ENCODE measurements at regions not wholly inside any gene's neighbourhood (a gene's known extent, or its start where the extent isn't known, plus 50 kb on each side); places are given as distances from the start of the nearest gene placed in this dataset.
"Not testable (repeated sequence)": the region's sequence is repeated elsewhere in the genome, so short reads cannot be mapped to it uniquely, and the experiment has no call there.

GRCh38 chr14:86305058-86305457 lies 775.1 kb downstream of the FLRT2 start:
- no peak for DNase-seq

- DNase-seq: no peak
Measured at GRCh38 chr14:86299994-86300393, 770.0 kb downstream of the FLRT2 start.

GRCh38 chr14:86296173-86296572 lies 766.2 kb downstream of the FLRT2 start:
- no peak for DNase-seq

- no peak for DNase-seq
Measured at GRCh38 chr14:86288336-86288735, 758.4 kb downstream of the FLRT2 start.

- DNase-seq: no peak
Measured at GRCh38 chr14:86279405-86279804, 749.5 kb downstream of the FLRT2 start.

- DNase-seq: no peak
Measured at GRCh38 chr14:86257973-86258372, 728.0 kb downstream of the FLRT2 start.

GRCh38 chr14:86243158-86243557 lies 713.2 kb downstream of the FLRT2 start:
- DNase-seq: no peak

- DNase-seq: no peak
Measured at GRCh38 chr14:86237733-86238132, 707.8 kb downstream of the FLRT2 start.

GRCh38 chr14:86221755-86222154 lies 691.8 kb downstream of the FLRT2 start:
- DNase-seq: peak; percentile 56

GRCh38 chr14:86221000-86221399 lies 691.1 kb downstream of the FLRT2 start:
- peak; percentile 93 for DNase-seq

- no peak for DNase-seq
Measured at GRCh38 chr14:86217523-86217922, 687.6 kb downstream of the FLRT2 start.

GRCh38 chr14:86203843-86204242 lies 673.9 kb downstream of the FLRT2 start:
- no peak for DNase-seq

GRCh38 chr14:86196471-86196870 lies 666.5 kb downstream of the FLRT2 start:
- DNase-seq: no peak

GRCh38 chr14:86193756-86194155 lies 663.8 kb downstream of the FLRT2 start:
- DNase-seq: no peak

- DNase-seq: no peak
Measured at GRCh38 chr14:86179980-86180379, 650.0 kb downstream of the FLRT2 start.

- no peak for DNase-seq
Measured at GRCh38 chr14:86168371-86168770, 638.4 kb downstream of the FLRT2 start.

- no peak for DNase-seq
Measured at GRCh38 chr14:86166541-86166940, 636.6 kb downstream of the FLRT2 start.

GRCh38 chr14:86153480-86153879 lies 623.5 kb downstream of the FLRT2 start:
- DNase-seq: no peak

- no peak for DNase-seq
Measured at GRCh38 chr14:86143248-86143647, 613.3 kb downstream of the FLRT2 start.

GRCh38 chr14:86141966-86142365 lies 612.0 kb downstream of the FLRT2 start:
- no peak for DNase-seq

GRCh38 chr14:86129426-86129825 lies 599.5 kb downstream of the FLRT2 start:
- no peak for DNase-seq

GRCh38 chr14:86124328-86124727 lies 594.4 kb downstream of the FLRT2 start:
- DNase-seq: no peak

GRCh38 chr14:86115972-86116371 lies 586.0 kb downstream of the FLRT2 start:
- DNase-seq: no peak

GRCh38 chr14:86110871-86111270 lies 580.9 kb downstream of the FLRT2 start:
- DNase-seq: not testable (repeated sequence)

GRCh38 chr14:86104691-86105265 lies 574.8 kb downstream of the FLRT2 start:
- DNase-seq: no peak

GRCh38 chr14:86094512-86094911 lies 564.6 kb downstream of the FLRT2 start:
- no peak for DNase-seq

Measured in islet precursor cell (in vitro differentiated cells).